ENCODE measurements at regions not wholly inside any gene's neighbourhood (a gene's known extent, or its start where the extent isn't known, plus 50 kb on each side); places are given as distances from the start of the nearest gene placed in this dataset.

GRCh38 chr4:119958983-119959382, 107.7 kb downstream of the MAD2L1 start:
- TF ChIP-seq ZNF23 (tag by site-specific recombination; IDR thresholded peaks at IDR 0.05; ENCODE audit: borderline replicate concordance) (no peak), ZNF558 (tag by site-specific recombination; IDR thresholded peaks at IDR 0.05) (no peak), CTCF (tag by site-specific recombination; IDR thresholded peaks at IDR 0.05) (no peak), ZNF274 (IDR thresholded peaks at IDR 0.05; ENCODE audit: low read length) (no peak), ZNF274 (tag by site-specific recombination; IDR thresholded peaks at IDR 0.05; ENCODE audit: borderline replicate concordance) (no peak), GLIS1 (tag by site-specific recombination; IDR thresholded peaks at IDR 0.05) (no peak), ZNF138 (tag by site-specific recombination; IDR thresholded peaks at IDR 0.05; ENCODE audit: borderline replicate concordance) (no peak), ELK4 (IDR thresholded peaks at IDR 0.05; ENCODE audit: borderline replicate concordance, low read depth, low read length) (no peak), ZSCAN5A (tag by site-specific recombination; IDR thresholded peaks at IDR 0.05) (no peak)

Data from HEK293 (cell line).